ENCODE measurements at regions not wholly inside any gene's neighbourhood (a gene's known extent, or its start where the extent isn't known, plus 50 kb on each side); places are given as distances from the start of the nearest gene placed in this dataset.
"Not testable (repeated sequence)": the region's sequence is repeated elsewhere in the genome, so short reads cannot be mapped to it uniquely, and the experiment has no call there.

- TF ChIP-seq, protein P1, sequence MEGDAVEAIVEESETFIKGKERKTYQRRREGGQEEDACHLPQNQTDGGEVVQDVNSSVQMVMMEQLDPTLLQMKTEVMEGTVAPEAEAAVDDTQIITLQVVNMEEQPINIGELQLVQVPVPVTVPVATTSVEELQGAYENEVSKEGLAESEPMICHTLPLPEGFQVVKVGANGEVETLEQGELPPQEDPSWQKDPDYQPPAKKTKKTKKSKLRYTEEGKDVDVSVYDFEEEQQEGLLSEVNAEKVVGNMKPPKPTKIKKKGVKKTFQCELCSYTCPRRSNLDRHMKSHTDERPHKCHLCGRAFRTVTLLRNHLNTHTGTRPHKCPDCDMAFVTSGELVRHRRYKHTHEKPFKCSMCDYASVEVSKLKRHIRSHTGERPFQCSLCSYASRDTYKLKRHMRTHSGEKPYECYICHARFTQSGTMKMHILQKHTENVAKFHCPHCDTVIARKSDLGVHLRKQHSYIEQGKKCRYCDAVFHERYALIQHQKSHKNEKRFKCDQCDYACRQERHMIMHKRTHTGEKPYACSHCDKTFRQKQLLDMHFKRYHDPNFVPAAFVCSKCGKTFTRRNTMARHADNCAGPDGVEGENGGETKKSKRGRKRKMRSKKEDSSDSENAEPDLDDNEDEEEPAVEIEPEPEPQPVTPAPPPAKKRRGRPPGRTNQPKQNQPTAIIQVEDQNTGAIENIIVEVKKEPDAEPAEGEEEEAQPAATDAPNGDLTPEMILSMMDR (IDR thresholded peaks at IDR 0.05), result no peak
- H3K36me3 Mint-ChIP-seq (ENCODE audit: low read depth), result no peaks in the 10 kb centered on the region
- DNase-seq (ENCODE audit: low spot score), result no peak
- no peak overlapping the region for H3K27ac Mint-ChIP-seq (ENCODE audit: unreplicated experiment)
- no peaks in the 10 kb centered on the region for H3K9me3 Mint-ChIP-seq (ENCODE audit: low read depth)
- H3K4me1 Mint-ChIP-seq (ENCODE audit: low read depth), result peaks cover 3% of the 10 kb centered on the region
- no peak overlapping the region for H3K4me3 Mint-ChIP-seq (ENCODE audit: unreplicated experiment)
- peaks cover 25% of the 10 kb centered on the region for H3K27me3 Mint-ChIP-seq (ENCODE audit: low read depth)
Observed at GRCh38 chr11:44470854-44471253, 94.6 kb upstream of the CD82 start.

- TF ChIP-seq, protein P1 (IDR thresholded peaks at IDR 0.05), result no peak
- peaks cover 3% of the 10 kb centered on the region for H3K4me1 Mint-ChIP-seq (ENCODE audit: low read depth)
- H3K9me3 Mint-ChIP-seq (ENCODE audit: low read depth), result no peaks in the 10 kb centered on the region
- H3K36me3 Mint-ChIP-seq (ENCODE audit: low read depth), result no peaks in the 10 kb centered on the region
- no peak overlapping the region for H3K27ac Mint-ChIP-seq (ENCODE audit: unreplicated experiment)
- H3K27me3 Mint-ChIP-seq (ENCODE audit: low read depth), result peaks cover 30% of the 10 kb centered on the region
- no peak for DNase-seq (ENCODE audit: low spot score)
- no peak overlapping the region for H3K4me3 Mint-ChIP-seq (ENCODE audit: unreplicated experiment)
Observed at GRCh38 chr11:44471603-44472002, 93.9 kb upstream of the CD82 start.

- DNase-seq (ENCODE audit: low spot score), result no peak
- no peak overlapping the region for H3K27ac Mint-ChIP-seq (ENCODE audit: unreplicated experiment)
- no peaks in the 10 kb centered on the region for H3K36me3 Mint-ChIP-seq (ENCODE audit: low read depth)
- H3K27me3 Mint-ChIP-seq (ENCODE audit: low read depth), result peaks cover 34% of the 10 kb centered on the region
- H3K9me3 Mint-ChIP-seq (ENCODE audit: low read depth), result no peaks in the 10 kb centered on the region
- no peaks in the 10 kb centered on the region for H3K4me1 Mint-ChIP-seq (ENCODE audit: low read depth)
- H3K4me3 Mint-ChIP-seq (ENCODE audit: unreplicated experiment), result no peak overlapping the region
- TF ChIP-seq, protein P1 (IDR thresholded peaks at IDR 0.05), result no peak
Observed at GRCh38 chr11:44472916-44473315, 92.5 kb upstream of the CD82 start.

DNA sequence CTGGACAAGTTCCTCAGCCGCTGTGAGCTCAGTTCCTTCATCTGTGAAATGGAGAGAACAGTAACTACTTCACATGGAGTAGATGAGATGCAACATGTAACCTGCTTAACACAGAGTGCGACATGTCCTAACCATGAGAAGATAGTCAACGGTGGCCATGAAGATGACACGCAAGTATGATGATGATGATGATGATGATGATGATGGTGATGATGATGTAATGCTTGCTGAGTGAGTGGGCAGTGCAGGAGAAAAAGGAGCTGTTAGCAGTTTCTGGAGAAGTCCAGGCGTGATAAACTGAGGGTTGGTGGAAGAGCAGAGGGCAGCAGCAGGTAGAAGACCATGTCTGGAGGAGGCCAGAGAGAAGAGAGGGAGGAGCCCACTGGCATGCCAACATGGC is 90.8 kb upstream of the CD82 start:
- Mint-ChIP-seq H3K4me3 (ENCODE audit: unreplicated experiment) (no peak overlapping the region), H3K36me3 (ENCODE audit: low read depth) (no peaks in the 10 kb centered on the region), H3K27me3 (ENCODE audit: low read depth) (peaks cover 34% of the 10 kb centered on the region), H3K9me3 (ENCODE audit: low read depth) (no peaks in the 10 kb centered on the region), H3K27ac (ENCODE audit: unreplicated experiment) (no peak overlapping the region), H3K4me1 (ENCODE audit: low read depth) (no peaks in the 10 kb centered on the region)
- DNase-seq (ENCODE audit: low spot score), result no peak
- TF ChIP-seq, protein P1 (IDR thresholded peaks at IDR 0.05), result no peak

DNA sequence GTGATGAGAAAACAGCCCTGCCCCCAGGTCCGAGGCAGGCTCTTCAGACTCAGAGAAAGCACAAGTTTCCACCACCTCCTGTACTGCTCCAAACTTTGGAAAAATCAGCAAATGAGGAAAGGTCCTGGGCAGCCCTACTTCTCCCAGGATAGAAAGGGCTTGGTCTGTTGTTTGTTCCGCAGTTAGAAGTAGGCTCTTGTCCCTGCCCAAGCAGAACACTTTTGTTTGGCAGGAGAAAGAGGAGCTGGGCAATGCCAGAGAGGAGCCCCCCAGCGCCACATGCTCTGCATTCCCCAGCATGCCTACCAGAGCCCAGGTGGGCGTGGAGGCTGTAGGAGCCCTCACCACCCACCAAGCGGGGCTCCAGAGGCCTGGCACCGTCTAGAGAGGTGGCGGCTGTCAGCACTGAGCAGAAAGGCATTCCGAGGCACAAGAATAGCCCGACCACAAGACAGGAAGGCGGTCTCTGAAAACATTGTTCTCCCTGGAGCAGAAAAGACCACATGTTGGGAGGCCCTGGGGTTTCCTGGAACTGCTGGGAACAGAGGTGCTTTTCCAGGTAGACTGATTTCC is 90.3 kb upstream of the CD82 start:
- Mint-ChIP-seq H3K36me3 (ENCODE audit: low read depth) (no peaks in the 10 kb centered on the region), H3K27me3 (ENCODE audit: low read depth) (peaks cover 30% of the 10 kb centered on the region), H3K9me3 (ENCODE audit: low read depth) (no peaks in the 10 kb centered on the region), H3K4me3 (ENCODE audit: unreplicated experiment) (no peak overlapping the region), H3K4me1 (ENCODE audit: low read depth) (no peaks in the 10 kb centered on the region), H3K27ac (ENCODE audit: unreplicated experiment) (no peak overlapping the region)
- no peak for DNase-seq (ENCODE audit: low spot score)
- TF ChIP-seq, protein P1 (IDR thresholded peaks at IDR 0.05), result no peak

DNA sequence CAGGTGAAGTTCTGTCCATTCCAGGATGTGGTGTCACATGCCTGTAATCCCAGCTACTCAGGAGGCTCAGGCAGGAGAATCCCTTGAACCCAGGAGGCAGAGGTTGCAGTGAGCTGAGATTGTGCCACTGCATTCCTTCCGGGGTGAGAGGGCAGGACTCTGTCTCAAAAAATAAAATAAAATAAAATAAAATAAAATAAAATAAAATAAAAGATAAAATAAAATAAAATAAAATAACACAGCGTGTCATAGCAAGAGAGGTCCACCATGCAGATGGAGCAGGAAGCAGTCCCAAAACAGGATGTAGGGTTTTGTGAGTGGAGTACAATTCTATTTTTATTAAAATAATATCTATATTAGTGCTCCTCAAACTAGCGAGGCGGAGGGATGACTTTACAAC is 83.1 kb upstream of the CD82 start:
- H3K9me3 Mint-ChIP-seq (ENCODE audit: low read depth), result not testable (repeated sequence)

More for the DNA sequence above, 83.1 kb upstream of the CD82 start:
- not testable (repeated sequence) for DNase-seq (ENCODE audit: low spot score); H3K4me3 Mint-ChIP-seq (ENCODE audit: unreplicated experiment); H3K27ac Mint-ChIP-seq (ENCODE audit: unreplicated experiment); H3K36me3 Mint-ChIP-seq (ENCODE audit: low read depth); H3K4me1 Mint-ChIP-seq (ENCODE audit: low read depth)
- H3K27me3 Mint-ChIP-seq (ENCODE audit: low read depth), result peaks cover 13% of the 10 kb centered on the region
